Ishikawa (cell line): ENCODE measurements at regions not wholly inside any gene's neighbourhood (a gene's known extent, or its start where the extent isn't known, plus 50 kb on each side); places are given as distances from the start of the nearest gene placed in this dataset.

ENCODE experiments used
- CEBPB ChIP-seq: IDR thresholded peaks from 2 replicates; pipeline ENCODE4 v1.6.1; 2012
- EGR1 ChIP-seq: IDR thresholded peaks from 2 replicates; pipeline ENCODE4 v1.6.1; 2012
- EP300 ChIP-seq: IDR thresholded peaks from 2 replicates; pipeline ENCODE4 v1.6.1; 2012; ENCODE audit warnings: borderline replicate concordance
- MAX ChIP-seq: IDR thresholded peaks from 2 replicates; pipeline ENCODE4 v1.6.1; 2012
- TAF1 ChIP-seq: IDR thresholded peaks from 2 replicates; pipeline ENCODE4 v1.6.1; 2012; ENCODE audit warnings: low read depth, mild to moderate bottlenecking
- TCF12 ChIP-seq: IDR thresholded peaks from 2 replicates; pipeline ENCODE4 v1.6.1; 2012; ENCODE audit warnings: low read depth
- TEAD4 ChIP-seq: IDR thresholded peaks from 2 replicates; pipeline ENCODE4 v1.6.1; 2012
- YY1 ChIP-seq: IDR thresholded peaks from 2 replicates; pipeline ENCODE4 v1.6.1; 2012; ENCODE audit warnings: low read depth
- ZBTB7A ChIP-seq: IDR thresholded peaks from 2 replicates; pipeline ENCODE4 v1.6.1; 2012; ENCODE audit warnings: low read depth

GRCh38 chr15:100810831-100811230 is 68.8 kb upstream of the ALDH1A3 start:
- TF ChIP-seq TCF12 (no peak), MAX (no peak), TEAD4 (no peak), TAF1 (no peak), CEBPB (no peak), YY1 (no peak), ZBTB7A (no peak), EGR1 (no peak), EP300 (no peak)
